HG02623 (cell line): ENCODE measurements at regions not wholly inside any gene's neighbourhood (a gene's known extent, or its start where the extent isn't known, plus 50 kb on each side); places are given as distances from the start of the nearest gene placed in this dataset.
A peak's percentile ranks its signal among the peaks of the same experiment; 100 is the strongest.

Experiments
- ATAC-seq: cut with Tn5 transposase; IDR thresholded peaks from one replicate; pipeline ENCODE4 v1.9.1; 2021; ENCODE audit warnings: moderate library complexity; ENCODE audit not compliant: unreplicated experiment

- ATAC-seq, result no peak
Observed at GRCh38 chr21:15149600-15150224, 84.9 kb upstream of the NRIP1 start.

DNA sequence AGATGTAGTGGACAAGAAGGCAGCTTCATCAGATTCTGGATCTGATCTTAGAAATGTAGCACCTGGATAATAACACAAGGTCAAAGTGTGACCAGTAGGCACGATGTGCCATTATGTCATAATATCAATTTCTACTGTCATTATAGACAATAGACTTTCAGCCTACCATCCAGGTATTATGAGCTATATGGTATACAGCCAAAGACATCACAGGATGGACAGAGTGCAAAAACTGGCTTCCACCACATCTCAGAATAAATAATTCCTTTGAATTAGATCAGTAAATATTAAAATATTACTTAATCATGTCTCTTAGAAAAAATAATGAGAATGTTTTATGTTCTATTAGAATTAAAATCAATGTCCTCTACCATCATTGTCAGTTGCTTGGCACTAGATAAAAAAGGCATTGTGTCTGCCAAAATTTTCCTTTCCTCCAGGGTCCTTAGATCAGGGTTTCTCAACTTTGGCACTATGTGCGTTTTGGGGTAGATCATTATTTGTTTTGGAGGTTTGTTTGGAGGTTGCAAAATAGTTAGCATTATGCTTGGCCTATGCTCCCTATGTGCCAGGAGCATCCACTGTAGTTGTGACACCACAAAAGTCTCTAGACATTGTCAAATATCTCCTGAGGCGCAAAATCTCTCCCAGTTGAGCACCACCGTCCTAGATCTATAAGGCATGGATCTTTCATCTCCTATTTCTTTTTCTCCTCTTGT is 86.7 kb upstream of the NRIP1 start:
- ATAC-seq, result no peak

- ATAC-seq, result no peak
Observed at GRCh38 chr21:15152591-15152990, 87.8 kb upstream of the NRIP1 start.

- peak; percentile 86 for ATAC-seq
Observed at GRCh38 chr21:15159382-15160020, 94.7 kb upstream of the NRIP1 start.

- no peak for ATAC-seq
Observed at GRCh38 chr21:15160136-15160535, 95.3 kb upstream of the NRIP1 start.

GRCh38 chr21:15162921-15163320 is 98.1 kb upstream of the NRIP1 start:
- no peak for ATAC-seq

- no peak for ATAC-seq
Observed at GRCh38 chr21:15164273-15164672, 99.5 kb upstream of the NRIP1 start.

- ATAC-seq, result no peak
Observed at GRCh38 chr21:15164678-15165303, 100.0 kb upstream of the NRIP1 start.

DNA sequence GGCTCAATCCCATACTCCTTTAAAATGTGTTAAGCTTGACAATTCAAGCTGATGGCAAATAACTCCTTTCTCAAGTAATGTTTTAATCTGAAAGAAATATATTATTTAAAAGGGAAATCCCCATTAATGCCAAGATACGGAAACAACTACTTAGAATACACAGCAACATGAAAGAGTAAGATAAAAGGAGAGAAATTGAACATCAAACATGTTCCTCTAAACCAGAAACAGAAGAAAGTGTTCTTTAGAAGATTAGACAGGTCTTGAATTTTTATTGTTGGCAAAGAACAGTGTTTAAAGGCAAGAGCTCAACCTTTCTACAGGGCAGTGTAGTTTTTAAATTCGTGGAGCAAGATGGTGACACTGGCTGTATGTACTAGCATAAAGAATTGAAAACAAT is 105.8 kb upstream of the NRIP1 start:
- no peak for ATAC-seq

- no peak for ATAC-seq
Observed at GRCh38 chr21:15171546-15171945, 106.7 kb upstream of the NRIP1 start.

DNA sequence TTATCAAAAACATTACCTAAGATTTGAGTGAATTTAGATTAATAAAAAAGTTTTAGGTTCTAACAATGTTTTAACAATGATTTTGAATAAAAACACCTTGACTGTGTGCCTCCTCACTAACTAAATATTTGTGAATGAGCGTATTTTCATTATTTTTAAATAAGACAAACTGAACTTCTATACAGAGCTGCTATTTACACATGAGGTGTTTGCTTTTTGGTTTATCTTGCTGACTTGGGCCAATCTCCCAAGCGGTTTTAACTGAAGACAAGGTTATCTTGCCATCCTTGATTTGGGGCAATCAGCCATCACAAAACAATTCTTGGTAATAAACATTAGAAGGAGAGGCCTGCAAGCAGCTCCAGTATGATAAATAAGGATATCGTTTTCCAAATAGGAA is 108.2 kb upstream of the NRIP1 start:
- ATAC-seq, result no peak

DNA sequence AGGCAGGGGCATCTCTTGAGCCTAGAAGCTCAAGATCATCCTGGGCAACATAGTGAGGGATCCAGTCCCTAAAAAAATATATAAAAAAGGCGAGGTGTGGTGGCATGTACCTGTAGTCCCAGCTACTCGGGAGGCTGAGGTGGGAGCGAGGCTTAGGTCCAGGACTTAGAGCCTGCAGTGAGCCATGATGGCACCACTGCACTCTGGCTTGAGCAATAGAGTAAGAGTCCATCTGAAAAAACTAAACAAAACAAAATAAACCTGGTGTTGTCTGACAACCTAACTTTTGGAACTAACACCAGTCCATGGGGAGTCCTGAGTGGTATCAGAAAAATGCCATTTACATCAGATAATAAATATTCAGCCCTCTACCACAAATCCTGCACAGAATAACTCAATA is 110.1 kb upstream of the NRIP1 start:
- ATAC-seq, result no peak

DNA sequence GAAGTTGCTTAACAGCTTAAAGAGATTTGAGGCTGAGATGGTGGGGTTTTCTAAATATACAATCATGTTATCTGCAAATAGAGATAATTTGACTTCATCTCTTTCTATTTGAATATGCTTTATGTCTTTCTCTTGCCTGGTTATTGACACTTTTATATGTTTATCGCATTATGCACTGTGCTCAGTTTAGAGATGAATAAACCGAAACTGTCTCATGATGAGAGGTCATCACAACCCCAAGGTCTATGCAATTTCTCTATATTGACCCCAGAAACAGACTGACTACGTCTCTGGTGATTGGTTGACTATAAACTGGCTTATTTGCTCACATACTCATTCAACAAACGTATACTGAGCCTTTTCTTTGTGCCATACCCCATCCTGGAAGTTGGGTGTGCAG is 117.9 kb upstream of the NRIP1 start:
- no peak for ATAC-seq

DNA sequence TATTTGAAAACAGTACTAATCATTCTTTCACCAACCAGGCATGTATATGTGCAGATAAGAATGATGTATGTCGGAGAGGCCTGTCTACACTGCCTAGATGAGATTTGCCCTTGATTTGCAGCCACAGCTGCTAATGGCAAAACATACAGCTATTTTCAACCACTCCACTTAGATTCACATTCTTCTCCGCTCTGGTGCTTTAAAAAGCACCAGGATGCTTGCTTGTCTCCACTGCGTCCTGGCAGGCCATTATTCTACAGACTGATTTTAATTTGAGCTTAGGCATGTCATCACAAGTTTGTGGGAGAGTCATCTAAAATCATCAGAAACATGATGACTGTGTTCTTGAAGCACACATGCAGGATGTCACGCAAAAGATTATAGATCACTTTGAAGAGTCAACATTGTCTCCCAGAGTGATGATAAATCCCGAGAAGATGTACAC is 119.0 kb upstream of the NRIP1 start:
- ATAC-seq, result no peak

- ATAC-seq, result no peak
Observed at GRCh38 chr21:15190412-15190811, 125.6 kb upstream of the NRIP1 start.

DNA sequence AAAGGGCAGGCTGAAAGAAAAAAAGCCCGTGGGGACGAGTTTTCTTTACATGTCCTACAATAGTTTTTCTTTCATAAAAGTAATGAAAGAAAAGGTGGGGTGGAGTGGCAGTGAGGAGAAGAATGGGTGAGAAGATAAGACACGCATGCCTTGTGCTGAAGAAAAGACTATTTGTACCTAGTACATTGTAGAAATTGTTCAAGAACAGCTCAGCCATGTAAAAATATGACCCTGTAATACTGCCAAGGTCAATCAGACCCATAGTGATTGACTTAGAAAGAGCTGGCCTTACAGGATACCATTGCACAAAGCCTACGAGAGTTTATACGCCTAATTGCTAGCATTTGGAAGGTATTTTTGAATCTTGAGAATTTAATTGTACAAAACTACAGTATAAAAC is 126.0 kb upstream of the NRIP1 start:
- no peak for ATAC-seq

- no peak for ATAC-seq
Observed at GRCh38 chr21:15191342-15191741, 126.5 kb upstream of the NRIP1 start.

DNA sequence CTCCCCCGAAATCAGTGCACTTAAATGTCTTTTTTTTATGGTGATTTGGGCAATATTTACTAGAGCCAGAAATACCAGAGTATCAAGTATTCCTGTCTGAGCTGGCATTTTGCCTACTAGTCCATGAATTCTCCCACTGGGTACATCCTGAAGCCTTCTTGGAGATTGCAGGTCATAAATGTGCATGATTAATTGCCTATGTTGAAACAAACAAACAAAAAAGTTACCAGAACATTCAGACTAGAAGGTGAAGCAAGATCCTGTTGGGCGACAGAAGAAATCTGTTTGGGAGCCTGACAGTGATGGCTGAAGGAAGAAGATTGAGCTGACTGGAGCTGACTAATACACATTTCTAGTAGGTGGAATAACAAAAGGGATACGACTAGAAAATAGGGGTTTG is 127.4 kb upstream of the NRIP1 start:
- no peak for ATAC-seq

DNA sequence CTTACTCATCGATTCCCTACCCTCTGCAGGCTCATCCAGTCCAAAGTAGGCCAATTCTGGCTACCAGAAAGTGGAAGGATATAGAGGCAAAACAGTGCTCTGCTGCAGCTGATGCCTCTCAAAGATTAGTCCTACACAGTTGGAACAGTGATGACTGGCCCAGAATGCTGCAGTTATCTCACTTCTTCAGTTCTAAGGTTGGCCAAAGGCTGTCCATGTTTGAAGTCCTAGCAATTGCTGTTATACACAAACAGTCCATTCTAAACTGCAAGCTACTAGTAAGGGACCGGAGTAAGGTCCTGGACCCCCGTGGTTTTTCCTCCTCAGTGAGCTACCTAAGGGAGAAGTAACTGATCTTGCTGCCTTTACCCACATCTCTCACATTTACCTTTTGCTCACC is 129.1 kb upstream of the NRIP1 start:
- ATAC-seq, result no peak

DNA sequence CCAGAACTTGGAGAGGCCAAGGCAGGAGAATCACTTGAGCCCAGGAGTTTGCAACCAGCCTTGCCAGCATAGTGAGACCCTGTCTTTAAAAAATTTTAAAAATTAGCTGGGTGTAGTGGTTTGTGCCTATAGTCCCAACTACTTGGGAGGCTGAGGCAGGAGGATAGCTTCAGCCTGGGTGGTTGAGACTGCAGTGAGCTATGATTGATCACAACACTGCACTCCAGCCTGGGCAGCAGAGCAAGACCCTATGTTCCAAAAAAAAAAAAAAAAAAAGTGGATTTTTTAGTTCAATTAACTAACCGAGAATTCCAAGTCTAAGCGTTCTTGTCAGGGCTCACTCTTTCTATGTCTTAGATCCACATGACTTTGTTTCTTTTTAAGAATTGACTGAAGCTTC is 130.3 kb upstream of the NRIP1 start:
- no peak for ATAC-seq

- no peak for ATAC-seq
Observed at GRCh38 chr21:15195768-15196167, 131.0 kb upstream of the NRIP1 start.

DNA sequence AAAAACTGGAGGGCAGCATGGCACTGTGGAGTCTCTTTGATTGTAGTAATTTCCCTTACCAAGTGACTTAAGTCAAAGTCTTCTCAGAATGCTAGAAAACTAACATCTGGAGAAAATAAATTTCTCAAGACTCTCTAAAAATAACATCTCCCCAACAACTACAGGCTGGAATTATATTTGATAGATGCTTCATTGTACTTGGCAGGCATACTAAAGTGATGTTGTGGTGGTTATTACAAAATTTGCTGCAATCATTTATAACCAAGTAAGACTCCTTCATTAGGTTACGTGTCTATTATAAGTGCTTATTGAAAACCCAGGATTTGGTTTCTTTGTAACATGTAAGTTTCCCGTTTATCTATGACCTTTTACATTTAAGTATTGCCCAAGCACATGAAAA is 132.9 kb upstream of the NRIP1 start:
- ATAC-seq, result no peak
